H1 (cell line): ENCODE measurements at regions not wholly inside any gene's neighbourhood (a gene's known extent, or its start where the extent isn't known, plus 50 kb on each side); places are given as distances from the start of the nearest gene placed in this dataset.
A peak's percentile ranks its signal among the peaks of the same experiment; 100 is the strongest.

Source experiments
- CTCF ChIA-PET: fragments of 300-600 bp; sonication (Branson Sonifier 250); formaldehyde crosslinking; loops from one replicate; lab custom pipeline; 2021; ENCODE audit not compliant: partially characterized antibody; lab: Charles Lee
- POLR2A ChIA-PET: fragments of 300-600 bp; sonication (Branson Sonifier 250); formaldehyde crosslinking; loops from one replicate; lab custom pipeline; 2021; ENCODE audit warnings: inconsistent platforms; ENCODE audit not compliant: partially characterized antibody; lab: Charles Lee
- DNase-seq, 2 experiments: peaks; one replicate each; pipeline versions ENCODE4 v3.0.0 to v3.0.0-alpha.2; 2010 to 2022; ENCODE audit warnings: low spot score in 2 of 2, low read depth in 1 of 2, mixed read lengths in 1 of 2
- FAIRE-seq: peaks from 2 replicates; lab custom pipeline; 2011; peaks lifted over from hg19 to GRCh38; lab: Jason Lieb, UNC
- H2AFZ ChIP-seq: 2 replicates; pipeline ENCODE4 v1.8.1; 2012; ENCODE audit warnings: low read length, inconsistent platforms
- H2AK5ac ChIP-seq: 2 replicates; pipeline ENCODE4 v1.6.1; 2013; ENCODE audit warnings: low read depth, low read length
- H2BK120ac ChIP-seq: replicated peaks from 2 replicates; pipeline ENCODE3; 2013; ENCODE audit warnings: low read depth, low read length, inconsistent platforms
- H2BK12ac ChIP-seq: 2 replicates; pipeline ENCODE4 v1.6.1; 2013; ENCODE audit warnings: low read depth, low read length
- H2BK15ac ChIP-seq: 2 replicates; pipeline ENCODE4 v1.6.1; 2013; ENCODE audit warnings: low read length
- H2BK20ac ChIP-seq: 2 replicates; pipeline ENCODE4 v1.6.1; 2013; ENCODE audit warnings: low read length
- H2BK5ac ChIP-seq: 2 replicates; pipeline ENCODE4 v1.6.1; 2013; ENCODE audit warnings: low read depth, low read length
- H3K14ac ChIP-seq: 2 replicates; pipeline ENCODE4 v1.6.1; 2013; ENCODE audit warnings: inconsistent platforms; ENCODE audit not compliant: insufficient read length
- H3K18ac ChIP-seq: 2 replicates; pipeline ENCODE4 v1.6.1; 2013; ENCODE audit warnings: low read length; ENCODE audit errors: extremely low read depth
- H3K23ac ChIP-seq: 2 replicates; pipeline ENCODE4 v1.6.1; 2013; ENCODE audit warnings: inconsistent platforms; ENCODE audit not compliant: insufficient read length
- H3K23me2 ChIP-seq: 2 replicates; pipeline ENCODE4 v1.6.1; 2013; ENCODE audit warnings: low read depth, low read length
- H3K27ac ChIP-seq: 2 replicates; pipeline ENCODE4 v1.6.1; 2011; ENCODE audit warnings: low read depth, low read length, inconsistent platforms
- H3K27me3 ChIP-seq, 4 experiments: replicated peaks in 1 of 4; 1 replicate in 1 of 4; 2 replicates in 3 of 4; pipeline versions ENCODE4 v1.6.1 to v1.8.1; 2011 to 2013; ENCODE audit warnings: low read length in 3 of 4, mild to moderate bottlenecking in 3 of 4, inconsistent platforms in 2 of 4, mixed read lengths in 2 of 4, moderate library complexity in 1 of 4; ENCODE audit not compliant: control insufficient read depth in 3 of 4, insufficient read depth in 3 of 4; ENCODE audit errors: extremely low read depth in 1 of 4
- H3K36me3 ChIP-seq, 4 experiments: 2 replicates each; pipeline versions ENCODE4 v1.6.1 to v1.8.1; 2011 to 2013; ENCODE audit warnings: mild to moderate bottlenecking in 4 of 4, low read length in 3 of 4, moderate library complexity in 2 of 4, control low read depth in 1 of 4, inconsistent platforms in 1 of 4; ENCODE audit not compliant: insufficient read depth in 4 of 4, control insufficient read depth in 2 of 4
- H3K4ac ChIP-seq: replicated peaks from 2 replicates; pipeline ENCODE3; 2013; ENCODE audit warnings: low read length, low read depth, mixed read lengths, inconsistent platforms; ENCODE audit not compliant: insufficient read length
- H3K4me1 ChIP-seq, 4 experiments: replicated peaks in 1 of 4; 1 replicate in 1 of 4; 2 replicates in 3 of 4; pipeline versions ENCODE4 v1.6.1 to v1.8.1; 2011 to 2013; ENCODE audit warnings: low read length in 3 of 4, inconsistent platforms in 2 of 4, mixed read lengths in 1 of 4; ENCODE audit not compliant: insufficient read depth in 4 of 4, control insufficient read depth in 3 of 4
- H3K4me2 ChIP-seq, 2 experiments: 2 replicates each; pipeline versions ENCODE4 v1.6.1 to v1.8.1; 2011 to 2013; ENCODE audit warnings: low read depth in 2 of 2, low read length in 2 of 2, control low read depth in 1 of 2, inconsistent platforms in 1 of 2, mild to moderate bottlenecking in 1 of 2; ENCODE audit not compliant: insufficient read depth in 1 of 2
- H3K4me3 ChIP-seq, 4 experiments: fragments of 200-600, 300-600 bp in 1 of 4; sonication (generic), shearing (Covaris generic), sonication (Bioruptor Twin) in 1 of 4; 2 replicates each; pipeline versions ENCODE4 v1.5.1 to v1.8.1; 2011 to 2016; ENCODE audit warnings: low read length in 4 of 4, low read depth in 3 of 4, control low read depth in 2 of 4, inconsistent platforms in 2 of 4, mild to moderate bottlenecking in 2 of 4, mixed read lengths in 1 of 4, moderate library complexity in 1 of 4; ENCODE audit not compliant: insufficient read depth in 2 of 4; ENCODE audit errors: extremely low read depth in 1 of 4
- H3K56ac ChIP-seq: replicated peaks from 2 replicates; pipeline ENCODE3; 2013; ENCODE audit warnings: low read depth, mild to moderate bottlenecking, mixed read lengths, low read length, inconsistent platforms; ENCODE audit not compliant: insufficient read length
- H3K79me1 ChIP-seq: 2 replicates; pipeline ENCODE4 v1.6.1; 2013; ENCODE audit warnings: low read depth, low read length, control low read depth
- H3K79me2 ChIP-seq, 2 experiments: 2 replicates each; pipeline versions ENCODE4 v1.6.1 to v1.8.1; 2012 to 2013; ENCODE audit warnings: low read length in 2 of 2, mild to moderate bottlenecking in 2 of 2, inconsistent platforms in 1 of 2; ENCODE audit not compliant: insufficient read depth in 2 of 2, control insufficient read depth in 1 of 2
- H3K9ac ChIP-seq, 4 experiments: replicated peaks in 1 of 4; 1 replicate in 1 of 4; 2 replicates in 3 of 4; pipeline versions ENCODE4 v1.6.1 to v1.8.1; 2011 to 2013; ENCODE audit warnings: low read depth in 3 of 4, low read length in 3 of 4, control low read depth in 2 of 4, mild to moderate bottlenecking in 2 of 4, moderate library complexity in 2 of 4, inconsistent platforms in 1 of 4; ENCODE audit errors: extremely low read depth in 1 of 4
- H3K9me3 ChIP-seq, 2 experiments: 2 replicates each; pipeline versions ENCODE4 v1.6.1 to v1.8.1; 2012 to 2013; ENCODE audit warnings: mild to moderate bottlenecking in 2 of 2, moderate library complexity in 2 of 2, control low read depth in 1 of 2, inconsistent platforms in 1 of 2, low read depth in 1 of 2, low read length in 1 of 2, mixed read lengths in 1 of 2; ENCODE audit not compliant: insufficient read depth in 2 of 2
- H4K20me1 ChIP-seq, 2 experiments: replicated peaks in 1 of 2; 2 replicates each; pipeline versions ENCODE3 to v1.8.1; 2011 to 2013; ENCODE audit warnings: inconsistent platforms in 2 of 2, low read length in 2 of 2, mild to moderate bottlenecking in 1 of 2; ENCODE audit not compliant: insufficient read depth in 2 of 2, control insufficient read depth in 1 of 2
- H4K5ac ChIP-seq: 2 replicates; pipeline ENCODE4 v1.6.1; 2013; ENCODE audit warnings: low read length, low read depth, mixed read lengths, inconsistent platforms; ENCODE audit not compliant: insufficient read length
- H4K8ac ChIP-seq: 2 replicates; pipeline ENCODE4 v1.8.0; 2013; ENCODE audit warnings: mild to moderate bottlenecking, moderate library complexity, low read length, inconsistent platforms; ENCODE audit not compliant: insufficient read depth; ENCODE audit errors: extremely low read depth
- H4K91ac ChIP-seq: replicated peaks from 2 replicates; pipeline ENCODE3; 2013; ENCODE audit warnings: low read length, mixed read lengths, inconsistent platforms; ENCODE audit not compliant: insufficient read length
- BRCA1 ChIP-seq: IDR thresholded peaks from 2 replicates; pipeline ENCODE4 v1.6.1; 2012; ENCODE audit warnings: low read depth, low read length, improper control_type of control experiment
- EZH2 ChIP-seq: fragments of 200-600 bp; sonication (generic); IDR thresholded peaks from 2 replicates; pipeline ENCODE4 v1.7.1; 2012; ENCODE audit warnings: low read depth, mild to moderate bottlenecking, moderate library complexity, low read length, inconsistent platforms; ENCODE audit not compliant: severe bottlenecking
- GABPA ChIP-seq: IDR thresholded peaks from 2 replicates; pipeline ENCODE4 v1.6.1; 2011; ENCODE audit warnings: mild to moderate bottlenecking, low read length, moderate library complexity, borderline replicate concordance; ENCODE audit not compliant: insufficient read depth
- HDAC6 ChIP-seq: IDR thresholded peaks from one replicate; pipeline ENCODE4 v1.7.1; 2012; ENCODE audit warnings: low read depth, mild to moderate bottlenecking, inconsistent platforms, low read length, moderate library complexity
- KDM5A ChIP-seq: fragments of 200-600 bp; IDR thresholded peaks from 2 replicates; pipeline ENCODE4 v1.7.1; 2012; ENCODE audit warnings: mild to moderate bottlenecking, low read length, inconsistent platforms, mixed read lengths
- POU5F1 ChIP-seq: IDR thresholded peaks from 2 replicates; pipeline ENCODE4 v1.6.1; 2011; ENCODE audit warnings: low read depth, mild to moderate bottlenecking, low read length, moderate library complexity
- RAD21 ChIP-seq, 2 experiments: IDR thresholded peaks in 1 of 2; conservative IDR thresholded peaks in 1 of 2; 2 replicates each; pipeline ENCODE4 v1.6.1; 2011; ENCODE audit warnings: low read depth in 2 of 2, low read length in 2 of 2, improper control_type of control experiment in 1 of 2, inconsistent platforms in 1 of 2, mild to moderate bottlenecking in 1 of 2, moderate library complexity in 1 of 2
- SIN3A ChIP-seq, 2 experiments: IDR thresholded peaks in 1 of 2; conservative IDR thresholded peaks in 1 of 2; 2 replicates each; pipeline ENCODE4 v1.6.1; 2011 to 2012; ENCODE audit warnings: low read length in 2 of 2, improper control_type of control experiment in 1 of 2, low read depth in 1 of 2, mild to moderate bottlenecking in 1 of 2
- USF2 ChIP-seq: IDR thresholded peaks from 2 replicates; pipeline ENCODE4 v1.6.1; 2011; ENCODE audit warnings: low read length, improper control_type of control experiment
- ZNF274 ChIP-seq: IDR thresholded peaks from 2 replicates; pipeline ENCODE4 v1.7.0; 2012; ENCODE audit warnings: low read length, borderline replicate concordance; ENCODE audit errors: extremely low read depth
- WGBS, 2 experiments: shearing (Covaris generic) in 1 of 2; methylation state at CpG; one replicate each; pipeline versions ENCODE4 v1.1.6 to v1.1.7; 2013 to 2015; ENCODE audit warnings: low lambda C conversion rate in 2 of 2, mixed read lengths in 2 of 2, inconsistent platforms in 1 of 2, low coverage in 1 of 2, missing lambda C conversion rate in 1 of 2; ENCODE audit not compliant: insufficient replicate concordance in 2 of 2, insufficient coverage in 1 of 2, insufficient read length in 1 of 2; ENCODE audit errors: extremely low coverage in 1 of 2, missing lambda C conversion rate in 1 of 2; 5-methylcytosine and 5-hydroxymethylcytosine counted together
- TF ChIP-seq, protein P1 (sequence below): IDR thresholded peaks from 2 replicates; pipeline ENCODE4 v1.6.1; 2012; ENCODE audit warnings: inconsistent platforms

GRCh38 chr5:124962735-124963134, 216.3 kb upstream of the ZNF608 start:
- Histone ChIP-seq H3K56ac (no peak overlapping the region), H3K36me3 (no peaks in the 10 kb centered on the region), H2AK5ac (no peak overlapping the region), H2BK20ac (0 out of 2 replicates have a peak overlapping the region, but pooled peaks have one; percentile 32), H3K9ac (no peak overlapping the region), H2BK15ac (peak overlapping the region; percentile 61; the same call in 1 of the 2 replicates), H3K14ac (no peak overlapping the region), H3K4me3 (peak overlapping the region in 1 of 4 experiments; percentile 13; a peak in 1 of 8 replicates), H2BK120ac (peak overlapping the region; percentile 86), H3K4me1 (peaks cover 2 to 11% (median 7%) of the 10 kb centered on the region in 4 experiments), H2AFZ (no peak overlapping the region), H2BK12ac (peak overlapping the region; percentile 68; the same call in 1 of the 2 replicates), H3K18ac (peak overlapping the region; percentile 78), H3K23ac (no peak overlapping the region), H3K23me2 (no peaks in the 10 kb centered on the region), H3K4ac (no peak overlapping the region), H3K79me1 (peaks cover 2% of the 10 kb centered on the region; the same call in 1 of the 2 replicates), H4K8ac (no peak overlapping the region), H4K91ac (peak overlapping the region; percentile 82), H3K79me2 (no peaks in the 10 kb centered on the region), H2BK5ac (peak overlapping the region; percentile 90; the same call in 1 of the 2 replicates), H3K27me3 (no peaks in the 10 kb centered on the region), H3K9me3 (no peaks in the 10 kb centered on the region), H4K20me1 (no peaks in the 10 kb centered on the region), H3K4me2 (peak overlapping the region in 1 of 2 experiments; percentile 49; a peak in 2 of 4 replicates), H3K27ac (no peak overlapping the region), H4K5ac (peak overlapping the region; percentile 37)
- ChIA-PET POLR2A (interaction anchor here (0.8 kb wide), 1 partner anchor 134 kb away, joined by 3 read pairs; no protein-coding TSS in a partner anchor), CTCF (interaction anchor here (1.0 kb wide), 1 partner anchor 265 kb away, joined by 4 read pairs; no protein-coding TSS in a partner anchor)
- FAIRE-seq (no peak), DNase-seq (no peak)
- WGBS, 2 experiments, result 55% methylated on average over 6 of the region's 6 CpGs; no CpG with 5 or more reads in 1 of the 2 experiments
- TF ChIP-seq BRCA1, result no peak
- TF ChIP-seq USF2, result no peak
- TF ChIP-seq SIN3A (conservative IDR thresholded peaks at IDR 0.05 in 1 of 2, IDR thresholded peaks at IDR 0.05 in 1 of 2; ENCODE audit: low read depth in 1 of 2, low read length in 2 of 2), result no peak
- TF ChIP-seq ZNF274, result no peak
- TF ChIP-seq KDM5A, result no peak
- no peak for TF ChIP-seq GABPA
- no peak for TF ChIP-seq HDAC6
- TF ChIP-seq EZH2, result no peak
- no peak for TF ChIP-seq POU5F1
- TF ChIP-seq, protein P1, sequence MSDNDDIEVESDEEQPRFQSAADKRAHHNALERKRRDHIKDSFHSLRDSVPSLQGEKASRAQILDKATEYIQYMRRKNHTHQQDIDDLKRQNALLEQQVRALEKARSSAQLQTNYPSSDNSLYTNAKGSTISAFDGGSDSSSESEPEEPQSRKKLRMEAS, result no peak
- TF ChIP-seq RAD21 (IDR thresholded peaks at IDR 0.05 in 1 of 2, conservative IDR thresholded peaks at IDR 0.05 in 1 of 2; ENCODE audit: low read depth in 2 of 2, low read length in 2 of 2), result no peak
